Right ventricle myocardium inferior (tissue), 1 donor: ENCODE measurements at regions not wholly inside any gene's neighbourhood (a gene's known extent, or its start where the extent isn't known, plus 50 kb on each side); places are given as distances from the start of the nearest gene placed in this dataset.

Experiments used
- ATAC-seq: fragments of 200-7000 bp; cut with Tn5 transposase; one replicate; pipeline ENCODE4 v1.9.1; 2020; ENCODE audit warnings: mild to moderate bottlenecking, moderate library complexity
- DNase-seq: peaks from one replicate; pipeline ENCODE4 v3.0.0; 2021; ENCODE audit errors: missing footprints
- intact Hi-C: fragments of 100-400 bp; cut with DNase I; formaldehyde crosslinking; loops from one replicate; pipeline ENCODE4 v1.11.0; 2022
- donor health status: DM: no; HTN: yes; CAD: no; lungs with severe emphysema.

GRCh38 chr9:134214386-134214765, 50.0 kb upstream of the RNU6ATAC start:
- DNase-seq (no peak), ATAC-seq (no peak)
- intact Hi-C loops: no loop called here

GRCh38 chr9:134214766-134215419, 50.5 kb upstream of the RNU6ATAC start:
- DNase-seq: no peak
- intact Hi-C loops: no loop called here
- no peak for ATAC-seq

GRCh38 chr9:134215420-134215698, 51.0 kb upstream of the RNU6ATAC start:
- intact Hi-C loops: no loop called here
- DNase-seq (no peak), ATAC-seq (peak; percentile 20)

- DNase-seq: no peak
- peak; percentile 28 for ATAC-seq
- intact Hi-C loops: loop anchor here (2.0 kb wide), 1 partner anchor 43 kb away; no protein-coding TSS in a partner anchor
Measured at GRCh38 chr9:134215699-134216448, 51.5 kb upstream of the RNU6ATAC start.

GRCh38 chr9:134216449-134216951, 52.1 kb upstream of the RNU6ATAC start:
- no peak for ATAC-seq
- no peak for DNase-seq
- intact Hi-C loops: loop anchor here (2.0 kb wide), 1 partner anchor 44 kb away; no protein-coding TSS in a partner anchor

GRCh38 chr9:134216961-134217360, 52.6 kb upstream of the RNU6ATAC start:
- ATAC-seq (no peak), DNase-seq (no peak)
- intact Hi-C loops: loop anchor here (2.0 kb wide), 1 partner anchor 44 kb away; no protein-coding TSS in a partner anchor

GRCh38 chr9:134217431-134218210, 53.3 kb upstream of the RNU6ATAC start:
- ATAC-seq (no peak), DNase-seq (no peak)
- intact Hi-C loops: loop anchor here (2.0 kb wide), 1 partner anchor 45 kb away; no protein-coding TSS in a partner anchor

- ATAC-seq: no peak
- intact Hi-C loops: no loop called here
- DNase-seq: no peak
Measured at GRCh38 chr9:134218230-134218629, 53.9 kb upstream of the RNU6ATAC start.

GRCh38 chr9:134219646-134220060, 55.3 kb upstream of the RNU6ATAC start:
- intact Hi-C loops: no loop called here
- DNase-seq: no peak
- ATAC-seq: no peak

GRCh38 chr9:134220311-134220710, 55.9 kb upstream of the RNU6ATAC start:
- no peak for ATAC-seq
- intact Hi-C loops: no loop called here
- no peak for DNase-seq

- DNase-seq: no peak
Measured at GRCh38 chr9:134221273-134222017, 57.1 kb upstream of the RNU6ATAC start.

GRCh38 chr9:134222018-134222573, 57.7 kb upstream of the RNU6ATAC start:
- DNase-seq: peak; percentile 56
- ATAC-seq: no peak

More at GRCh38 chr9:134221273-134222017, 57.1 kb upstream of the RNU6ATAC start:
- intact Hi-C loops: no loop called here
- no peak for ATAC-seq

GRCh38 chr9:134223091-134223490, 58.7 kb upstream of the RNU6ATAC start:
- ATAC-seq (no peak), DNase-seq (peak; percentile 13)
- intact Hi-C loops: no loop called here

More at GRCh38 chr9:134222018-134222573, 57.7 kb upstream of the RNU6ATAC start:
- intact Hi-C loops: no loop called here

- DNase-seq: peak; percentile 31
- no peak for ATAC-seq
- intact Hi-C loops: no loop called here
Measured at GRCh38 chr9:134223591-134224122, 59.3 kb upstream of the RNU6ATAC start.

GRCh38 chr9:134224127-134224526, 59.8 kb upstream of the RNU6ATAC start:
- intact Hi-C loops: no loop called here
- ATAC-seq: no peak
- peak; percentile 11 for DNase-seq

GRCh38 chr9:134224567-134225093, 60.3 kb upstream of the RNU6ATAC start:
- DNase-seq: peak; percentile 25
- intact Hi-C loops: no loop called here
- ATAC-seq: no peak

GRCh38 chr9:134225186-134225585, 60.8 kb upstream of the RNU6ATAC start:
- intact Hi-C loops: no loop called here
- ATAC-seq (no peak), DNase-seq (peak; percentile 47)

GRCh38 chr9:134225816-134226215, 61.5 kb upstream of the RNU6ATAC start:
- intact Hi-C loops: no loop called here
- ATAC-seq (no peak), DNase-seq (peak; percentile 17)
